SU-DHL-6 (cell line): ENCODE measurements at regions not wholly inside any gene's neighbourhood (a gene's known extent, or its start where the extent isn't known, plus 50 kb on each side); places are given as distances from the start of the nearest gene placed in this dataset.

Source experiments
- EZH2phosphoT487 ChIP-seq: fragments of 200-600 bp; sonication (generic), shearing (Covaris generic); conservative IDR thresholded peaks from 2 replicates; pipeline ENCODE4 v1.6.1; 2018; ENCODE audit warnings: mild to moderate bottlenecking, antibody characterized with exemption, low read length, moderate library complexity, mixed read lengths
- TF ChIP-seq, protein P1 (sequence below): fragments of 200-600 bp; sonication (generic); IDR thresholded peaks from one replicate; pipeline ENCODE4 v1.5.1; 2017; ENCODE audit warnings: antibody characterized with exemption, mild to moderate bottlenecking, low read length, moderate library complexity; ENCODE audit not compliant: insufficient read depth, poor library complexity, severe bottlenecking

DNA sequence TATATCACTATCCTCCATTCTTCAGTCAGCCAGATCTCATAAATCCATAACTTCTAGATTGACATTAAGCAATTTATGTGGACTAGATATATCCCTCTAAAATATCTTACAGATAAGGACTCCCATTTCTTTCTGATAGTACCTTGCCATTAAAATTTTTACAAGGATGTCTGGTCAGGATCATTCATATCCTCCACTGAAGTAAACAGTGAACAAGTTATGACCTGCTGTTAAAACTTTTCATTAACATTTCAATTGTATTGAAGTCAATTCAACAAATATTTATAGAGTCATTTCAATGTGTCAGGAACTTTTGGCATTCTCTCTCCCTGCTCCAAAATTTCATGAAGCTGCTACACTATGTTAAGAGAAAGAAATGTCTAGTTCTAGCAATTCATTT lies 1159.6 kb downstream of the CDH12 start:
- TF ChIP-seq, protein P1, sequence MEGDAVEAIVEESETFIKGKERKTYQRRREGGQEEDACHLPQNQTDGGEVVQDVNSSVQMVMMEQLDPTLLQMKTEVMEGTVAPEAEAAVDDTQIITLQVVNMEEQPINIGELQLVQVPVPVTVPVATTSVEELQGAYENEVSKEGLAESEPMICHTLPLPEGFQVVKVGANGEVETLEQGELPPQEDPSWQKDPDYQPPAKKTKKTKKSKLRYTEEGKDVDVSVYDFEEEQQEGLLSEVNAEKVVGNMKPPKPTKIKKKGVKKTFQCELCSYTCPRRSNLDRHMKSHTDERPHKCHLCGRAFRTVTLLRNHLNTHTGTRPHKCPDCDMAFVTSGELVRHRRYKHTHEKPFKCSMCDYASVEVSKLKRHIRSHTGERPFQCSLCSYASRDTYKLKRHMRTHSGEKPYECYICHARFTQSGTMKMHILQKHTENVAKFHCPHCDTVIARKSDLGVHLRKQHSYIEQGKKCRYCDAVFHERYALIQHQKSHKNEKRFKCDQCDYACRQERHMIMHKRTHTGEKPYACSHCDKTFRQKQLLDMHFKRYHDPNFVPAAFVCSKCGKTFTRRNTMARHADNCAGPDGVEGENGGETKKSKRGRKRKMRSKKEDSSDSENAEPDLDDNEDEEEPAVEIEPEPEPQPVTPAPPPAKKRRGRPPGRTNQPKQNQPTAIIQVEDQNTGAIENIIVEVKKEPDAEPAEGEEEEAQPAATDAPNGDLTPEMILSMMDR, result no peak
- TF ChIP-seq EZH2phosphoT487, result no peak
